Ovary (tissue), 7 donors: ENCODE measurements at regions not wholly inside any gene's neighbourhood (a gene's known extent, or its start where the extent isn't known, plus 50 kb on each side); places are given as distances from the start of the nearest gene placed in this dataset.

ENCODE experiments used
- DNase-seq, 5 donors: peaks; one replicate each; pipeline ENCODE4 v3.0.0-alpha.2; 2019 to 2020
- H3K27ac ChIP-seq, 2 donors: fragments of 200-600 bp; one replicate each; pipeline versions ENCODE4 v1.5.1 to v1.8.0; 2019 to 2022
- H3K27me3 ChIP-seq: fragments of 200-600 bp; one replicate; pipeline ENCODE4 v1.8.0; 2022
- H3K36me3 ChIP-seq: fragments of 200-600 bp; sonication (generic); one replicate; pipeline ENCODE4 v1.5.1; 2019
- H3K4me1 ChIP-seq: one replicate; pipeline ENCODE4 v1.8.1; 2013; ENCODE audit warnings: mild to moderate bottlenecking, moderate library complexity; ENCODE audit not compliant: insufficient read depth
- H3K4me3 ChIP-seq: fragments of 200-600 bp; sonication (generic); one replicate; pipeline ENCODE4 v1.5.1; 2017
- H3K9me3 ChIP-seq, 2 donors: fragments of 200-600 bp in 1 of 2; sonication (generic) in 1 of 2; one replicate each; pipeline versions ENCODE4 v1.5.1 to v1.8.1; 2013 to 2019; ENCODE audit warnings: mild to moderate bottlenecking in 1 of 2, moderate library complexity in 1 of 2
- CTCF ChIP-seq, 3 donors: fragments of 450-650 bp in 2 of 3; fragments of 200-600 bp in 1 of 3; IDR thresholded peaks; one replicate each; pipeline versions ENCODE4 v1.5.1 to v1.8.0; 2016 to 2022; ENCODE audit warnings: antibody characterized with exemption in 3 of 3, mild to moderate bottlenecking in 1 of 3
- EP300 ChIP-seq: sonication (generic); formaldehyde crosslinking; IDR thresholded peaks from one replicate; pipeline ENCODE4 v1.6.1; 2017; ENCODE audit warnings: antibody characterized with exemption
- POLR2A ChIP-seq: fragments of 450-650 bp; IDR thresholded peaks from one replicate; pipeline ENCODE4 v1.6.1; 2017; ENCODE audit warnings: antibody characterized with exemption, mild to moderate bottlenecking, moderate library complexity
- WGBS, 3 donors: extraction: QIAGEN DNeasy Blood & Tissue Kit in 1 of 3; methylation state at CpG; one replicate each; pipeline versions ENCODE4 v1.1.5 to v1.1.7; 2013 to 2017; 5-methylcytosine and 5-hydroxymethylcytosine counted together
- intact Hi-C, 4 donors: fragments of 100-400 bp; cut with DNase I; formaldehyde crosslinking; loops; one replicate each; pipeline versions ENCODE4 v1.11.0 to v1.15.1; 2022 to 2023
- donor health status: DM: no; HTN: no; CAD: no; lungs with moderate emphysema.
- donor health status: DM: no; HTN: no; CAD: no.
- donor health status: Bipolar disorder and iron deficiency.
- donor health status: DM: no; HTN: no; CAD: no.
- donor health status: DM: yes; HTN: yes; CAD: no.

GRCh38 chr6:151689499-151690201, 117.8 kb upstream of the ESR1 start:
- Histone ChIP-seq H3K36me3 (no peaks in the 10 kb centered on the region), H3K4me1 (peaks cover 2% of the 10 kb centered on the region), H3K27me3 (no peaks in the 10 kb centered on the region), H3K4me3 (no peak overlapping the region), H3K27ac (peak overlapping the region in 1 of 2 donors; percentile 88), H3K9me3 (no peaks in the 10 kb centered on the region)
- no peak for TF ChIP-seq CTCF (IDR thresholded peaks at IDR 0.05)
- TF ChIP-seq POLR2A, result no peak
- no peak for TF ChIP-seq EP300
- no peak for DNase-seq
- 29 to 35% (median 33%) methylated on average over 5 of the region's 5 CpGs for WGBS, 3 donors
- intact Hi-C loops, result loop anchor here in 3 of 4 donors (5.0 to 10.0 kb wide), 4 partner anchors 65 to 575 kb away; no protein-coding TSS in a partner anchor

GRCh38 chr6:151690303-151690702, 117.2 kb upstream of the ESR1 start:
- Histone ChIP-seq H3K27me3 (no peaks in the 10 kb centered on the region), H3K27ac (peak overlapping the region; percentile 69 to 88), H3K4me1 (peaks cover 3% of the 10 kb centered on the region), H3K4me3 (peak overlapping the region; percentile 29), H3K36me3 (no peaks in the 10 kb centered on the region), H3K9me3 (no peaks in the 10 kb centered on the region)
- DNase-seq, result peak in 1 of 5 donors; percentile 29
- intact Hi-C loops, result loop anchor here in 3 of 4 donors (5.0 to 10.0 kb wide), 4 partner anchors 64 to 574 kb away; no protein-coding TSS in a partner anchor
- WGBS, 3 donors, result 3 to 5% (median 4%) methylated on average over 4 of the region's 4 CpGs
- no peak for TF ChIP-seq EP300
- TF ChIP-seq POLR2A, result peak; percentile 41
- peak in 1 of 3 donors; percentile 17 for TF ChIP-seq CTCF (IDR thresholded peaks at IDR 0.05)

GRCh38 chr6:151690768-151691562, 116.5 kb upstream of the ESR1 start:
- 2 to 9% (median 7%) methylated on average over 8 of the region's 8 CpGs for WGBS, 3 donors

More at GRCh38 chr6:151690768-151691562, 116.5 kb upstream of the ESR1 start:
- peak overlapping the region; percentile 69 to 88 for H3K27ac ChIP-seq
- no peaks in the 10 kb centered on the region for H3K36me3 ChIP-seq
- no peaks in the 10 kb centered on the region for H3K9me3 ChIP-seq
- TF ChIP-seq EP300, result no peak
- no peak for TF ChIP-seq POLR2A
- no peak for TF ChIP-seq CTCF (IDR thresholded peaks at IDR 0.05)
- intact Hi-C loops, result loop anchor here in 3 of 4 donors (5.0 to 10.0 kb wide), 4 partner anchors 64 to 574 kb away; no protein-coding TSS in a partner anchor
- DNase-seq, result no peak
- no peaks in the 10 kb centered on the region for H3K27me3 ChIP-seq
- H3K4me3 ChIP-seq, result peak overlapping the region; percentile 29
- H3K4me1 ChIP-seq, result peaks cover 3% of the 10 kb centered on the region
